Central memory CD8-positive, alpha-beta T cell (primary cell): ENCODE measurements at regions not wholly inside any gene's neighbourhood (a gene's known extent, or its start where the extent isn't known, plus 50 kb on each side); places are given as distances from the start of the nearest gene placed in this dataset.

Experiments
- ATAC-seq: fragments of 150-1000 bp; cut with Tn5 transposase; replicated peaks from 2 replicates; pipeline ENCODE4 v1.10.0; 2022; ENCODE audit warnings: mild to moderate bottlenecking, moderate FRiP score, moderate number of reproducible peaks; ENCODE audit not compliant: poor library complexity, severe bottlenecking; ENCODE audit errors: extremely low read depth
- DNase-seq, 2 donors: peaks; one replicate each; pipeline ENCODE4 v3.0.0; 2021; ENCODE audit warnings: low spot score in 2 of 2
- H3K27ac Mint-ChIP-seq: one replicate; pipeline ENCODE4 v1.8.0; 2022; ENCODE audit warnings: low read depth, mild to moderate bottlenecking, moderate library complexity, mixed read lengths
- H3K27me3 Mint-ChIP-seq: one replicate; pipeline ENCODE4 v1.8.0; 2022; ENCODE audit warnings: mixed read lengths
- H3K36me3 Mint-ChIP-seq: one replicate; pipeline ENCODE4 v1.8.0; 2022; ENCODE audit warnings: mild to moderate bottlenecking, moderate library complexity, mixed read lengths; ENCODE audit not compliant: insufficient read depth
- H3K4me1 Mint-ChIP-seq: one replicate; pipeline ENCODE4 v1.8.0; 2022; ENCODE audit warnings: mixed read lengths
- H3K4me3 Mint-ChIP-seq: one replicate; pipeline ENCODE4 v1.8.0; 2022; ENCODE audit warnings: mild to moderate bottlenecking, moderate library complexity, mixed read lengths
- H3K9me3 Mint-ChIP-seq: one replicate; pipeline ENCODE4 v1.8.0; 2022; ENCODE audit warnings: mixed read lengths

- DNase-seq (no peak), ATAC-seq (no peak)
- Mint-ChIP-seq H3K27ac (no peak overlapping the region), H3K36me3 (no peaks in the 10 kb centered on the region), H3K4me3 (no peak overlapping the region), H3K9me3 (no peaks in the 10 kb centered on the region), H3K27me3 (no peaks in the 10 kb centered on the region), H3K4me1 (no peaks in the 10 kb centered on the region)
Observed at GRCh38 chr6:121994919-121995318, 404.5 kb upstream of the HSF2 start.

- Mint-ChIP-seq H3K4me1 (no peaks in the 10 kb centered on the region), H3K4me3 (no peak overlapping the region), H3K27ac (no peak overlapping the region), H3K36me3 (no peaks in the 10 kb centered on the region), H3K9me3 (peaks cover 5% of the 10 kb centered on the region), H3K27me3 (no peaks in the 10 kb centered on the region)
- DNase-seq: no peak
- ATAC-seq: no peak
Observed at GRCh38 chr6:121998631-121999030, 400.8 kb upstream of the HSF2 start.

DNA sequence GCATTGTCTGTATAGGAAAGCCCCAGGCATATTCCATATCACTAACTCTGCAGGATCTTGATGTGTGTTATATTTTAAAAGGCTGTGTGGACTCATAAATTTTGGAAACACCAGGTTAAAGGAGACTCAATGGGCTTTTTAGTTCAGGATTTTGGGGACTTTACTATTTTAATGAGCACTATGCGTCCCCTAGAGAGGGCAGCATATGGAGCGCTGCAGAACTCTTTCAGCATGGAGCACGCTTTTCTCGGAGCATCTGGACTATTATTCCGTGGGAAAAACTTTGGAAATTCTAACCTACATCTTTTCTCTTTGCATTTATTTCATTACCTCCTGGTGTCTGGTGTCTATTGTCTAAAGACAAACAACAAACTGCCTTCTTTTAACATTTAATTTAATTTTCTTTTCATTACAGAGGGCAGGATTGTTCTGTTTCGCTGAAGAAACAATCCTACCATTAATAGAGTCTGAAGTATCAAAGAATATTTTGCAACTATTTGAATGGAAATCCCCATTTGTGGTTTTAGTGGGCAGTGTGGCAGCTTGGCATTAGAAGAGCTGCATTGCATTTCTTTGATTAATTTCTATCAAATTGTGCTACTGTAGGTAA is 399.9 kb upstream of the HSF2 start:
- peaks cover 12% of the 10 kb centered on the region for H3K9me3 Mint-ChIP-seq
- H3K4me1 Mint-ChIP-seq: no peaks in the 10 kb centered on the region
- ATAC-seq (no peak), DNase-seq (no peak)
- H3K36me3 Mint-ChIP-seq: no peaks in the 10 kb centered on the region
- no peak overlapping the region for H3K27ac Mint-ChIP-seq
- H3K27me3 Mint-ChIP-seq: no peaks in the 10 kb centered on the region
- H3K4me3 Mint-ChIP-seq: no peak overlapping the region

GRCh38 chr6:122005661-122006060 is 393.8 kb upstream of the HSF2 start:
- DNase-seq (no peak), ATAC-seq (no peak)
- Mint-ChIP-seq H3K36me3 (no peaks in the 10 kb centered on the region), H3K9me3 (peaks cover 17% of the 10 kb centered on the region), H3K27ac (no peak overlapping the region), H3K4me3 (no peak overlapping the region), H3K4me1 (no peaks in the 10 kb centered on the region), H3K27me3 (no peaks in the 10 kb centered on the region)

GRCh38 chr6:122007339-122007738 is 392.1 kb upstream of the HSF2 start:
- Mint-ChIP-seq H3K27me3 (no peaks in the 10 kb centered on the region), H3K36me3 (no peaks in the 10 kb centered on the region), H3K4me3 (no peak overlapping the region), H3K4me1 (no peaks in the 10 kb centered on the region), H3K9me3 (peaks cover 17% of the 10 kb centered on the region), H3K27ac (no peak overlapping the region)
- DNase-seq (no peak), ATAC-seq (no peak)

DNA sequence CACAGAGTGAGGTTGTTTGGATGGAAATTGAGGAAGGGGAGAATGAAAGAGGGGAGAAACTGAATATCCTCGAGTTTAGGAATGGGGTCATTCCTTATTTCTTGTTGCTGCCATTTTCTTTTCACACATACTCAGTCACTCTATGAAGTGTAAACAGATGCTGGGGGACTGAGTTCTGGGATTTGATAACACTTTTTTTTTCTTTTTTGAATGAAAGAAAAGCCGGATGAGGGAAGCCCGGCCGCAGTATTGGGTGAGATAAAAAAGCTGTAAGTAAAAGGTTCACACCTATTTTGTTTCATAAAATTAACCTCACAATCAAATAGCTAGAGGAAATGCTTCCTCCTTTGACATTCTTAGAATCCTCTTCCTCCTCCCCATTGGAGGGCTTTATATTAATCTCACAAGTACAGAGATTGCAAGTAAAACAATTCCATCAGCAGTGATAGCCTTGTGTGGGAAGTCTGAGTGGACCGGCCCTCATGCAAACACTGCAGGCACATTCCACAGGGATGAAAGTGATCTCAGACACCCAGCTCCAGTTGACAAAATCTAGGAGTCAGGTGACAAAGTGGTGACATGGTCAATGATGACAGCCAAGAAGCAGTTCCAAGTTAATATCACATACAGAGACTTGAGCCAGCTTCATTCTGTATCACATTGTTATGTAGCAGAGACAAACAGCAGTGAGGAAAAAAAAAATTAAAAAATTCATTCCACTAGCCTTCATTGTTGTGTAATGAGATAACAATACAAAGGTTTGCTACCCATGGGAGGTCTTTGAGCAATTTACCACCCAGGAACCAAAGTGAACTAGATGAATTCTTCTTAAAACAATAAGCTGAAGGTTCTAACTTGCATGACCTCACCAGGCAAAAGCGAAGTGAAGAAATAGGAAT is 391.1 kb upstream of the HSF2 start:
- ATAC-seq: no peak
- Mint-ChIP-seq H3K9me3 (peaks cover 12% of the 10 kb centered on the region), H3K27me3 (no peaks in the 10 kb centered on the region), H3K36me3 (no peaks in the 10 kb centered on the region), H3K4me1 (no peaks in the 10 kb centered on the region), H3K4me3 (no peak overlapping the region), H3K27ac (no peak overlapping the region)
- DNase-seq: no peak

- DNase-seq: no peak
- Mint-ChIP-seq H3K27me3 (no peaks in the 10 kb centered on the region), H3K36me3 (no peaks in the 10 kb centered on the region), H3K4me1 (no peaks in the 10 kb centered on the region), H3K27ac (no peak overlapping the region), H3K4me3 (no peak overlapping the region), H3K9me3 (peaks cover 10% of the 10 kb centered on the region)
- ATAC-seq: no peak
Observed at GRCh38 chr6:122009000-122009350, 390.5 kb upstream of the HSF2 start.

- Mint-ChIP-seq H3K27ac (no peak overlapping the region), H3K4me1 (no peaks in the 10 kb centered on the region), H3K9me3 (peaks cover 4% of the 10 kb centered on the region), H3K4me3 (no peak overlapping the region), H3K27me3 (no peaks in the 10 kb centered on the region), H3K36me3 (no peaks in the 10 kb centered on the region)
- no peak for DNase-seq
- ATAC-seq: no peak
Observed at GRCh38 chr6:122012578-122012977, 386.9 kb upstream of the HSF2 start.

GRCh38 chr6:122014961-122015360 is 384.5 kb upstream of the HSF2 start:
- Mint-ChIP-seq H3K36me3 (no peaks in the 10 kb centered on the region), H3K27me3 (no peaks in the 10 kb centered on the region), H3K9me3 (no peaks in the 10 kb centered on the region), H3K27ac (no peak overlapping the region), H3K4me1 (no peaks in the 10 kb centered on the region), H3K4me3 (no peak overlapping the region)
- ATAC-seq (no peak), DNase-seq (no peak)

- Mint-ChIP-seq H3K27ac (no peak overlapping the region), H3K27me3 (no peaks in the 10 kb centered on the region), H3K4me1 (no peaks in the 10 kb centered on the region), H3K9me3 (no peaks in the 10 kb centered on the region), H3K4me3 (no peak overlapping the region), H3K36me3 (no peaks in the 10 kb centered on the region)
- DNase-seq (no peak), ATAC-seq (no peak)
Observed at GRCh38 chr6:122020588-122021264, 378.7 kb upstream of the HSF2 start.

GRCh38 chr6:122025104-122025503 is 374.3 kb upstream of the HSF2 start:
- H3K9me3 Mint-ChIP-seq: no peaks in the 10 kb centered on the region
- no peaks in the 10 kb centered on the region for H3K27me3 Mint-ChIP-seq
- H3K4me1 Mint-ChIP-seq: no peaks in the 10 kb centered on the region
- no peak overlapping the region for H3K4me3 Mint-ChIP-seq
- DNase-seq (no peak), ATAC-seq (no peak)
- H3K27ac Mint-ChIP-seq: no peak overlapping the region
- H3K36me3 Mint-ChIP-seq: no peaks in the 10 kb centered on the region

- H3K9me3 Mint-ChIP-seq: no peaks in the 10 kb centered on the region
- no peaks in the 10 kb centered on the region for H3K36me3 Mint-ChIP-seq
Observed at GRCh38 chr6:122026582-122027369, 372.7 kb upstream of the HSF2 start.

More at GRCh38 chr6:122026582-122027369, 372.7 kb upstream of the HSF2 start:
- ATAC-seq (no peak), DNase-seq (no peak)
- H3K27ac Mint-ChIP-seq: no peak overlapping the region
- H3K4me3 Mint-ChIP-seq: no peak overlapping the region
- H3K4me1 Mint-ChIP-seq: no peaks in the 10 kb centered on the region
- H3K27me3 Mint-ChIP-seq: no peaks in the 10 kb centered on the region
